T-helper 17 cell (primary cell): ENCODE measurements at regions not wholly inside any gene's neighbourhood (a gene's known extent, or its start where the extent isn't known, plus 50 kb on each side); places are given as distances from the start of the nearest gene placed in this dataset.

Experiments used
- ATAC-seq: fragments of 150-1000 bp; cut with Tn5 transposase; 2 replicates; pipeline ENCODE4 v1.10.0; 2021; ENCODE audit warnings: mild to moderate bottlenecking, moderate library complexity
- DNase-seq, 3 donors: peaks; one replicate each; pipeline versions ENCODE4 v3.0.0 to v3.0.0-alpha.2; 2020 to 2021
- H3K9me3 ChIP-seq: one replicate; pipeline ENCODE4 v1.7.0; 2013; ENCODE audit warnings: low read length, mild to moderate bottlenecking; ENCODE audit not compliant: control insufficient read depth, poor library complexity, severe bottlenecking
- H3K27ac Mint-ChIP-seq: one replicate; pipeline ENCODE4 v1.8.0; 2022; ENCODE audit warnings: mild to moderate bottlenecking, moderate library complexity, mixed read lengths
- H3K27me3 Mint-ChIP-seq: one replicate; pipeline ENCODE4 v1.8.0; 2022; ENCODE audit warnings: mixed read lengths
- H3K36me3 Mint-ChIP-seq: one replicate; pipeline ENCODE4 v1.8.0; 2022; ENCODE audit warnings: low read depth, mixed read lengths
- H3K4me1 Mint-ChIP-seq: one replicate; pipeline ENCODE4 v1.8.0; 2022; ENCODE audit warnings: mild to moderate bottlenecking, mixed read lengths
- H3K4me3 Mint-ChIP-seq: one replicate; pipeline ENCODE4 v1.8.0; 2022; ENCODE audit warnings: mild to moderate bottlenecking, moderate library complexity, mixed read lengths

DNA sequence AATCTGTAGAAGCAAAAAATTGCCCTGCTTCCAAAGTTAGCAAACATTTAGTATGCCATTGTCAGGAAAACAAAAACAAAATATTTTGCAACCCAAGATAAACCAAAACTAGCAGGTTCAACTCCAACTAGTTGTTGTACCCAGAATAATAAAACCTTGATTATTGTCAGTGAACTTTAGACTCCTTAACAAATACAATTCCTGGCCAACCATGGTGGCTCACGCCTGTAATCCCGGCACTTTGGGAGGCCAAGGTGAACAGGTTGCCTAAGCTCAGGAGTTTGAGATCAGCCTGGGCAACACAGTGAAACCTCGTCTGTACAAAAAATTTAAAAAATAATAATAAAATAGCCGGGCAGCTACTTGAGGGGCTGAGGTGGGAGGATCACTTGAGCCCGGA lies 53.6 kb upstream of the EPCAM start:
- Mint-ChIP-seq H3K27ac (no peak overlapping the region), H3K36me3 (no peaks in the 10 kb centered on the region), H3K4me1 (no peaks in the 10 kb centered on the region), H3K4me3 (no peak overlapping the region), H3K27me3 (peaks cover 15% of the 10 kb centered on the region)
- ATAC-seq (no peak), DNase-seq (no peak)
- no peaks in the 10 kb centered on the region for H3K9me3 ChIP-seq

DNA sequence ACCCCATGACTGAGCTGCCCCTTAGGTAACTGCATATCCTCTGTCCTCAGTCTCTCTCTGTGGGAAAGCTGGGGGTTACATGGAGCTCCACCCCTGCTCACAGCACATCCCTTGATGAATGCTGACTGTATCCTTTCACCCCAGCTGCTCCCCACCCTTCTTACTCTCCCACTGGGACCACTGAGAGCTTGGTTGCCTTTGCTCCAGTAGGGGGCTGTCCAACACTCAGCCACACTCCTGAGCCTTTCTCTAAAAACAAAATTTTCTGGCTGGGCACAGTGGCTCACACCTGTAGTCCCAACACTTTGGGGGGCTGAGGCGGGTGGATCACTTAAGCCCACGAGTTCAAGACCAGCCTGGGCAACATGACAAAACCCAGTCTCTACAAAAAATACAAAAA lies 55.4 kb upstream of the EPCAM start:
- ATAC-seq (no peak), DNase-seq (no peak)
- peaks cover 2% of the 10 kb centered on the region for H3K4me1 Mint-ChIP-seq
- no peak overlapping the region for H3K27ac Mint-ChIP-seq
- no peak overlapping the region for H3K4me3 Mint-ChIP-seq
- H3K9me3 ChIP-seq, result no peaks in the 10 kb centered on the region
- H3K36me3 Mint-ChIP-seq, result no peaks in the 10 kb centered on the region
- peaks cover 22% of the 10 kb centered on the region for H3K27me3 Mint-ChIP-seq

DNA sequence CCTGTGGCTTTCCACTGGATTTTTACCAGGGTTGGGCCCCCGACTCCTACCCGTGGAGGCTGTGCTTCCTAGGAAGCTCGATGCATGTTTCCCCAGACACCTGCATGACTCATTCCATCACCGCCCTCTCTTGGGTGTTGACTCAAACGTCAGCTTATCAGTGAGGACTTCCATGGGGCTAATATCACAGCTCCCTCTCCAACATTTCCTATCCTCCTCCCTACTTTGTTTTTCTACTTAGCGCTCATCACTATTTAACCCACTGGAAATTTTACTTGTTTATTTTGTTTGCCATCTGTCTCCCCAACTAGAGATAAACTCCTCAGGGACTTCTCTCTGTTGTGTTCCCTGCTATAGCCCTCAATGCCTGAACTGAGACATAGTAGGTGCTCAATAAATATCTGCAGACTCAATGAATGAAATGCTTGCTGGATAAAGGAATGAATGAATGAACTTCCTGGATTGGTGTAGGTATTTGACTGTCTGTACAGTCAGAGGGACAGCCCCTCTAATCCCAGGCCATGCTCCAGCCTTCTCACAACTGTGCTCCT lies 55.9 kb upstream of the EPCAM start:
- ATAC-seq (no peak), DNase-seq (no peak)
- peaks cover 2% of the 10 kb centered on the region for H3K4me1 Mint-ChIP-seq
- no peaks in the 10 kb centered on the region for H3K36me3 Mint-ChIP-seq
- no peak overlapping the region for H3K27ac Mint-ChIP-seq
- H3K4me3 Mint-ChIP-seq, result no peak overlapping the region
- peaks cover 22% of the 10 kb centered on the region for H3K27me3 Mint-ChIP-seq
- no peaks in the 10 kb centered on the region for H3K9me3 ChIP-seq

DNA sequence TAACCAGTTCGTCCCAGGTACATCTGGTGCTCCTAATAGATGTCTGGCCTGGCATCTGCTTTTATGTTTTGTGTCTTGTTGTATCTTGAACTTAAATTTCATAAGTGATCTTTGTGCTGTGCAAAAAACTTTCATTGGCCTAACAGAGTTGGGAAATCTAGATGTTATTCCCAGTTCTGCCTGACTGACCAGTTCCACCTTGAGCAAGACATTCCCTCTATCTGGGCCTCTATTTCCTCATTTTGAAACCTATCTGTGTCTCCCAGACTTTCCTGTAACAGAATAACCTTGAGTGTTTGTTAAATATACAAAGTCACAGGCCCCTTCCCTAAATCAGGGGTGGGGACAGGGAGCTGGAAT lies 56.6 kb upstream of the EPCAM start:
- no peaks in the 10 kb centered on the region for H3K36me3 Mint-ChIP-seq
- peaks cover 2% of the 10 kb centered on the region for H3K4me1 Mint-ChIP-seq
- H3K4me3 Mint-ChIP-seq, result no peak overlapping the region
- no peak overlapping the region for H3K27ac Mint-ChIP-seq
- DNase-seq, result no peak
- H3K9me3 ChIP-seq, result no peaks in the 10 kb centered on the region
- peaks cover 22% of the 10 kb centered on the region for H3K27me3 Mint-ChIP-seq
- no peak for ATAC-seq

DNA sequence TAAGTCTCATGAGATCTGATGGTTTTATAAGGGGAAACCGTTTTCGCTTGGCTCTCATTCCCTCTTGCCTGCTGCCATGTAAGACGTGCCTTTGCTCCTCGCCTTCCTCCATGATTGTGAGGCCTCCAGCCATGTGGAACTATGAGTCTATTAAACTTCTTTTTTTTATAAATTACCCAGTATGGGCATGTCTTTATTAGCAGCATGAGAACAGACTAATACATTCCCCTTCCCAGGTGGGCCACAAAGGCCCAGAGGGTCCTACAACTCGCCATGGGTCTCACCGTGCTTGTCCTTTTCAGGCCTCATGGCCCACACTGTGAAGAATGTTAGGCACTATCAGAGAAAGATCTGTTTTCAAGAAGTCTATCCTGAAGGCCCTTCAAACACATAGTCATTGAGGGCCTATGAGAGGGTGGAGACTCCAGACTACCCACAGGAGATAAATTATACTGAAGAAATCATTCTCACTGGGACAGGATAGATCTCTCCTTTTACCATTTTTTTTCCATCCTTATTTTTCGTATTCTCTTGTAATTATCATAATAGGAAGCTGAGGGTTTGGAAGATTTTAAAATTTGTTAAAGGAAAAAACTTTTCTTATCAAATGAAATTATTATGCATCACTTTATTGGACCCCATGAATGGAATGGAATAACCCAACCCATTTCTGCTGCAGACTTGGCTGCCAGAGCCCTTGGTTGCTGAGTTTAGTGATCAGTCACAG lies 57.2 kb upstream of the EPCAM start:
- no peaks in the 10 kb centered on the region for H3K9me3 ChIP-seq
- Mint-ChIP-seq H3K27me3 (peaks cover 22% of the 10 kb centered on the region), H3K4me3 (no peak overlapping the region), H3K27ac (no peak overlapping the region), H3K4me1 (peaks cover 2% of the 10 kb centered on the region), H3K36me3 (no peaks in the 10 kb centered on the region)
- DNase-seq (no peak), ATAC-seq (no peak)

DNA sequence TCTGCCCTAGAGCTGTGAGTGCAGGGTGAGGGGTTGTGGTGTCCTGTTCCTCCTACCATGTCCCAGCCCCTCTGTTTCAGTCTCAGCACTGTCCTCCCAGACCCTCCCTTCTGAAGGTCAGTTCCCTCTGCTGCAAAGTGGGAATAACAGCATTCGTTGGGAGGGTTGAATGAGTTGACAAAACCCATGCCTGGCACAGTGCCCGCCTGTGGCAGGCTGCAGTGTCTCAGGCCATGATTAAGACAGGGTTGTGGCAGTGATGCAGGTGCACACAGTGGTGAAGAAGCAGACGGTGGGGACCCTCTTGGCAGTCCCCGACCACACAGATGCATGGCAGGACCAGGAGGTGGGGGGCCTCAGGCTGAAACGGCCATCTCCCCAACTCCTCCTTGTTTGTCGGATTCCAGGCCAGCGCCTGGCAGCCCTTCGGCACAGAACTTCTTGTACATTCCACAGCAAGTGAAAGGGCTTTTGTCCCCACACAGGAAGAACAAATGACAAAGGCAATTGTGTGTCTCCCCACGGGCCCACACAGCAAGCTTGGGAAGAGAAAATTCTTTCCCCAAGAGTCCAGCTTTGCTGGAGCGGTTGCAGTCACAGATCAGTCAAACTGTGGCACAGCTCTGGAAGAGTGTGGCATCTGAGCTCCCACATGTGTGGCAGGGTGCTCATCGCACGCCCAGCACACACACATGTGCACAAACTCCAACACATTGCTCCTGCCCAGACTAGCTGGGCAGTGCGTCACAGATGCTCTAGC lies 58.1 kb upstream of the EPCAM start:
- H3K4me3 Mint-ChIP-seq, result no peak overlapping the region
- no peak overlapping the region for H3K27ac Mint-ChIP-seq
- H3K36me3 Mint-ChIP-seq, result no peaks in the 10 kb centered on the region
- H3K9me3 ChIP-seq, result no peaks in the 10 kb centered on the region
- peaks cover 28% of the 10 kb centered on the region for H3K27me3 Mint-ChIP-seq
- H3K4me1 Mint-ChIP-seq, result peaks cover 2% of the 10 kb centered on the region
- DNase-seq, result no peak
- ATAC-seq, result peak; percentile 37

DNA sequence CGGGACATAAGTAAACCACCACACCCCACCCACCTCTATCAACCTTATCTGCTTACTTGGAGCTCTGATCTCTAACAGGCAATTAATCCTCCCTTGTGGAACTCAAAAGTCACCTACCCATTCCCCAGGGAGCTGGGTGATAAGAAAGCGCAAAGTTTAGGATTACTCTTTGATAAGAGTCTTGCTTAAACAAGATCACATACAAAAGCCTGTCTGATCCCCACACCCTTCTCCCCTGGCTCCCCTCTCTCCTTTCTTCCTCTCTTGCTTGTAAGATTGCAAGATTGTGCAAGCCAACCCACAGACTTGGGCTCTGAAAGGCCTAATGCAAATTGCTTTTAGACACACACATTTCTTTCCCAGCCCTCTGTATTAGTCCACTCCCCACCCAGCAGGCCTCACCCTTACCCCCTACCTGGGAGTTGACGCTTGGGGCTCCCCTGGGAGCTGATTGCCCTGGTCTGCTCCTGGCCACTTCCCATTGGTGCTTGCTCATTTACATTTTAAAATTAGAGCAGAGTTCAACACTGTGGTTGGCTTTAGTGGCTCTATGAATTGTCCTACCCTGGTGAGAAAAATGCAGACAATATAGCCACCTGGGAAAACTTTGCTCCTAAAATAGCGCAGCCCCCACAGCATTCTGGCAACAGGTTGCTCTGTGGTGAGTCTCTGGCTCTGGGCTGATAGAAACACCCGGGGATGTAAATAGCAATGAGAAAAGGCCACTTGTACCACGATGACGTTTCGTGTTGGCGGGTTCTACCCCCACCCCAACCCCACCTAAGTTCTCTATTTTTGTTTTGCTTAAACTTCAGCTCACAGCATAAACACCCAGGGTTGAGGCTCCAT lies 58.9 kb upstream of the EPCAM start:
- Mint-ChIP-seq H3K27me3 (peaks cover 30% of the 10 kb centered on the region), H3K4me3 (no peak overlapping the region), H3K27ac (no peak overlapping the region), H3K36me3 (no peaks in the 10 kb centered on the region), H3K4me1 (peaks cover 2% of the 10 kb centered on the region)
- ATAC-seq (peak; percentile 53), DNase-seq (no peak)
- H3K9me3 ChIP-seq, result no peaks in the 10 kb centered on the region

DNA sequence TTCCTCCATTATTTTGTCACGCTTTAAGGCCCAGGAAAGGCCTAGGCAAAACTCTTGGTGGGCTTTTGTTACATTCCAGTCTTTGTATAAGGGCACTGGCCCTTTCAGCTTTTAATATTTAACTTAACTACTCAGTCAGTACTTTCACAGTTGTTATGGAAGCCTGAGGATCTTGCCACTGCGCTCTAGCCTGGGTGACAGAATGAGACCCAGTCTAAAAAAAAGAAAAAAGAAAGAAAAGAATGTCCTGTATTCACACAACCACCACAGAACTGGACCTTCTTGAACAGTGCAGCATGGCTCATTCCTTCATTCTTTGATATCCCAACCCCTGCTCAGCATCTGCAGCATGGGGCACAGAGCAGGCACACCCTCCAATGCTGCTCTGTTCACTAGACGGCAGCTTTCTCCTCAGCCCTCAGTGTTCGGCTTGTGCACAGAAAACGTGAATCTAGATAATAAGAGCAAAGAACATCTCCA lies 59.6 kb upstream of the EPCAM start:
- Mint-ChIP-seq H3K27me3 (peaks cover 37% of the 10 kb centered on the region), H3K27ac (no peak overlapping the region), H3K4me1 (peaks cover 2% of the 10 kb centered on the region), H3K4me3 (no peak overlapping the region), H3K36me3 (no peaks in the 10 kb centered on the region)
- no peak for ATAC-seq
- no peaks in the 10 kb centered on the region for H3K9me3 ChIP-seq
- DNase-seq, result no peak

DNA sequence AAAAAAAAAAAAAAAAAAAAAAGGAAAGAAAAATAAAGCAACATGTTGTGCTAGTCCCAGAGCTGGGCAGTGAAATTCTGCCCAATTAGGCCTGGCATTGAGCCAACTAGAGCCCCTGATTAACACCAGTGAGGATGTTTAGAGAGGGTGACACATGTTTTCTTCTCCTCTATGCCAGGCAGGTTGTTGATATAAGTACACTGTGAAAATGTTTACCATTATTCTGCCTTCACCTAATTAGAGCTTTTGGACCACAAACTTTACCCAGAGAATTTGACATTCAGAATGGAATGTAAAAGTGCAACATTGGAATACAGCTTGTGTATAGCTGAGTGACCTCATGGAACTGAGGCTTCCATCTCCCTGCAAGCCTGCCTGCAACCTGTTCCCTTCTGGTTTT lies 62.0 kb upstream of the EPCAM start:
- H3K9me3 ChIP-seq, result no peaks in the 10 kb centered on the region
- peaks cover 2% of the 10 kb centered on the region for H3K4me1 Mint-ChIP-seq
- no peaks in the 10 kb centered on the region for H3K36me3 Mint-ChIP-seq
- peaks cover 39% of the 10 kb centered on the region for H3K27me3 Mint-ChIP-seq
- no peak overlapping the region for H3K27ac Mint-ChIP-seq
- ATAC-seq (no peak), DNase-seq (no peak)
- H3K4me3 Mint-ChIP-seq, result no peak overlapping the region

DNA sequence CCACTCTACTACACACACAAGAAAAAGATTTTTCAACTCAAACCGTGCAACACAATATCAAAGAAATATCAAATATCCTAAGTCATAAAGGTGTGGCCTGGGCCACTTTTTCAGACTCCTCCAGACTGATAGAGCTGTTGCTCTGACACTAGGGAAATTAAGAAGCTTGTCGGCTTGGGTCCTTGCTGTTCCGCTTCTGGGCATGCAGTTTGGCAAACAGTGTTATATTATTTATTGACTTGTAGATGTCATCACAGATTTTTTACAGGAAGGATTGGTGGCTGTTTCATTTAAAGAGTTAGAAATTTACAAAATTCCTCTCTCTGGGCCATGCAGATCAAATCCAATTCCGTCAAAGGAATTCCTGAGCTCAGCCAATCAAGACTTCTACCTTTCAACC lies 64.5 kb upstream of the EPCAM start:
- Mint-ChIP-seq H3K4me3 (no peak overlapping the region), H3K4me1 (peaks cover 12% of the 10 kb centered on the region), H3K27me3 (peaks cover 37% of the 10 kb centered on the region), H3K27ac (no peak overlapping the region), H3K36me3 (no peaks in the 10 kb centered on the region)
- no peak for DNase-seq
- no peak for ATAC-seq
- H3K9me3 ChIP-seq, result no peaks in the 10 kb centered on the region

DNA sequence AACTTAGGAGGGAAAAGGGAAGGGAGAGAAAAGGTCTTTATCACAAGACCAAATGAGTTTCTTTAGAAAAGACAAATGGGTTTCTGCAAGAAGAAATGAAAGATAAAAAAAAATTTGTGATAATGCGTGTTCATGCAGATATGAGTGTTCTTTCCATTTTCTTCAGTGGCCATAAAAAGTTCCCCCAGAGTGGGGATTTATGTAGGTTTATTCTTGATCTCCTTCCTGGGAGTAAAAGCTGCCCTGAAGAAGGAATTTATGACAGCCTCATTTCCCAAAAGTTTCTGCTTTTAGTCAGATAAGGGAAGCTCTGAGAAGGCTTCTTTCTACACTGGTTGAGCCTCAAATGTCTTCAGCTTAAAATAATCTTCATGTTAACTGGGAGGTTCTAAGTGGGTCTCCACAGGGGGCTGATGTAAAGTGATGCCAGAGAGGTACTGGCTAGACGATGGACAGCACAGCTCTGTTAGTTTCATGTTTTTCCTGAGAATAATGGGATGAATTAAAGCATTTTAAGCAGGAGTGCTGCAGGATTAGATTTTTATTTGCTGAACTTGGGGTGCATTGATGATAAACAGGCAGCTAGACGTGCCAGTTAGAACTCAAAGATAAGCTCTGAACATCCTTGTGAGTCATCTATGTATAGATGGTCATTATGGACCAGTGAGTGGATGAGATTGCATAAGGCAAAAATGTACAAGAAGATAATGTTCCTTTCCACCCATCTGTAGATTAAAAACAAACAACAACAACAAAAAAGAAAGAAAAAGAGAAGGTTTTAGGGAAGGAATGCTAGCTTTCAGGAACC lies 65.6 kb upstream of the EPCAM start:
- H3K36me3 Mint-ChIP-seq, result no peaks in the 10 kb centered on the region
- H3K4me3 Mint-ChIP-seq, result no peak overlapping the region
- H3K27me3 Mint-ChIP-seq, result peaks cover 35% of the 10 kb centered on the region
- peaks cover 10% of the 10 kb centered on the region for H3K4me1 Mint-ChIP-seq
- DNase-seq (no peak), ATAC-seq (no peak)
- H3K9me3 ChIP-seq, result no peaks in the 10 kb centered on the region
- no peak overlapping the region for H3K27ac Mint-ChIP-seq

DNA sequence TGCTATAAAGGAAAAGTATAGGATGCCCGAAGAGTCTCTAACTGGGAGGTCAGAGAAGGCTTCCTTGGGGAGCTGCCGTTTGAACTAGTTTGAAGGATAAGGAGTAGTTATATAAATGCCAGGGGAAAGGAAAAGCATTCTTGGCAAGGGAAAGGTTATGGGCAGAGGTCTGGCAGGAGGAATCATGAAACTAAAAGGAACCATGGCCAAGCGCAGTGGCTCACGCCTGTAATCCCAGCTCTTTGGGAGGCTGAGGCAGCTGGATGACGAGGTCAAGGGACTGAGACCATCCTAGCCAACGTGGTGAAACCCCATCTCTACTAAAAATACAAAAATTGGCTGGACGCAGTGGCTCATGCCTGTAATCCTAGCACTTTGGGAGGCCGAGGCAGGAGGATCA lies 66.8 kb upstream of the EPCAM start:
- ATAC-seq (no peak), DNase-seq (no peak)
- H3K27ac Mint-ChIP-seq, result no peak overlapping the region
- H3K36me3 Mint-ChIP-seq, result no peaks in the 10 kb centered on the region
- H3K4me1 Mint-ChIP-seq, result peaks cover 10% of the 10 kb centered on the region
- peaks cover 35% of the 10 kb centered on the region for H3K27me3 Mint-ChIP-seq
- no peak overlapping the region for H3K4me3 Mint-ChIP-seq
- H3K9me3 ChIP-seq, result no peaks in the 10 kb centered on the region
